GM21367 (cell line): ENCODE measurements at regions not wholly inside any gene's neighbourhood (a gene's known extent, or its start where the extent isn't known, plus 50 kb on each side); places are given as distances from the start of the nearest gene placed in this dataset.
A peak's percentile ranks its signal among the peaks of the same experiment; 100 is the strongest.
"Not testable (repeated sequence)": the region's sequence is repeated elsewhere in the genome, so short reads cannot be mapped to it uniquely, and the experiment has no call there.

Experiments
- ATAC-seq: cut with Tn5 transposase; IDR thresholded peaks from one replicate; pipeline ENCODE4 v1.9.1; 2021; ENCODE audit not compliant: unreplicated experiment

DNA sequence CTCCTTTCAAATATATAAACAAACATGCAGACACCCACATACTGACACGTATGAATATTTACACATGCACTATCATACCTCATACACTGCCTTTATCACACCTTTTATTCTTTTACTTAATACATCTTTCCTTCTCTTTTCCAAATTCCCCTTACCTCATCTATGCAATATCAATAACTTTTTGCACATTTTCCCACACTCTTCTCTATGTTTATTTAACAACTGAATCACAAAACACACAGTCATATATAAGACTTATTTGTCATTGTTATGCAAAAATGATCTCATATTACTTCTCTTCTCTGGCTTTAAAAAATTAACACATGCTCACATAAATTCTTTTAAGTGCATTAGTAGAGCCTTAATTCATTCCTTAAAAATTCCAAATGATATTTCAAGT, 461.4 kb downstream of the DIPK2A start:
- ATAC-seq: no peak

DNA sequence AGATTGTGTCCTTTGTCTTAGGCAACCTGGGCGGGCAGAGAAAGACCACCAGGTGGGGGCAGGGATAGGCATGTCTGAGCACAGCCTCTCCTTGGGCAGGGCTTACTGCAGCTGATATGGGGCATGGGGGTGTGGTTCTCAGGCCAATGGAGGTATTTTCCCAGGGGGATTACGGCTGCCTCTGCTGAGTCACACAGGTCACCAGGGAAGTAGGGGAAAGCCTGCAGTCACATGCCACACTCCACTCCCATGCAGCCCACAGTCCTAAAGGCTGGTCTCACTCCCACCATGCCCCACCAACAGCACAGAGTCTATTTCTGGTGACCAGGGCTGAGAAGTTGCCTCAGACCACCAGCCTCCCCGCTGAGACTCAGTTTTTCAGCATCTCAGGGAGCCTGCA, 466.4 kb downstream of the DIPK2A start:
- ATAC-seq: peak; percentile 46

DNA sequence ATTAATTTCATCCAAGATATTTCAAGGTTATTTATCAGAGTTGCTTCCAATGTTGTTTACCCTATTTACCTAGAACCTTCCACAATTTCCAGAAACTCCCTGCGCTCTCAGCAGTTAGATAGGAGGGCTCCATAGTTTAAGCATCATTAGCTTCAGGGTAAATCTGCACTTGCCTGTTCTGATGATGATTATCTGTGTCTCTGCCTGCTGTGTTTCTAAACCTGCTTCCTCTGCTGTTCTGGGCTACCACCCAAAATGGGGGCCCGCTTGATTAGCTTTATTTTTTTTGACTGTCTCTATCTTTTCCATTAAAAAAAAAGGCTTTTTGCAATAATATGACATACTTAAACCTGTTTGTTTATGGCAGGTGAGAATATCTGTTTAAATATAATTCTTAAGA, 472.4 kb downstream of the DIPK2A start:
- no peak for ATAC-seq

DNA sequence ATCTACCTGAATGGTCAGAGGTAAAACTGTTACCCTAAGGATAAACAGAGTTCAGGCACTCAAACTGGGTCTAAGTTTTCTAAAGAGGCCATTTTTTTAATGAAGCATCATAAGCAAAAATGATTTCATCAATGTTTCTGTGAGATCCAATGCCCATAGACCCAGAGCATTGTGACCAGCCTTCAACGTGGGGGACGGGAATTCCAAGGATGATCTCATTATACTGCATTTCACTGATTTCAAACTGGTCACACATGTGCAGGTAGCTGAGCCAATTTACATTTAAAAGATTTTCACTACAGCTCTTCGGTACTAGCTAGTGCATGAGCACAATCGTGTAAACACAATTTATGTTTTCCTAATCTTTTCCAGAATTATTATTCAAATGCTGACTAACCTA, 472.9 kb downstream of the DIPK2A start:
- ATAC-seq: no peak

DNA sequence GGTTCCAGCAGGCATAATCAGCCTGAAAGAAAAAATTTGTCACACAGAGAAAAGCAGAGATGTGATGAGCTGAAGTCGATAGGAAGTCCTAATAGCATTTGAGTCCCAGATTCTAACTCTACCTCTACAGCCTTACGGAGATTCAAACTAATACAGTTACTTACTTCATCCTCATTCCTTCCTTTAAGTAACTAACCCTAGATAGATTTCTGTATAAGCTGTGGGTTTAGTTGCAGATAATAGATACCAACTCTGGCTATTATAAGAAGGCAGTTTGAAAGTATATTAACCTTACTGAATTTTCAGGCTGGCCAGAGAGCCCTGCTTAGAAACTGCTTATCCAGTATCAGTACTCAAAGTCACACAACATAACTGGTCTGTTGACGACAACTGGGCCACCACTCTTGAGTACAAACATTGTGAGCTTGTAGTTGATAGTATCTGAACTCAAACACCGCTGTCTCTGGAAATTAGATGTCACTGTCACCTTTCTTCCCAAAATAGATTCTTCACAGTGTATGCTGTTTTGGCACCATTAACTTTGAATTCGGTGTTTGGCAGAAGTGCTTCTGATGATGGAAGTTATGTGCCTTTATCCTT, 484.3 kb downstream of the DIPK2A start:
- ATAC-seq: no peak

DNA sequence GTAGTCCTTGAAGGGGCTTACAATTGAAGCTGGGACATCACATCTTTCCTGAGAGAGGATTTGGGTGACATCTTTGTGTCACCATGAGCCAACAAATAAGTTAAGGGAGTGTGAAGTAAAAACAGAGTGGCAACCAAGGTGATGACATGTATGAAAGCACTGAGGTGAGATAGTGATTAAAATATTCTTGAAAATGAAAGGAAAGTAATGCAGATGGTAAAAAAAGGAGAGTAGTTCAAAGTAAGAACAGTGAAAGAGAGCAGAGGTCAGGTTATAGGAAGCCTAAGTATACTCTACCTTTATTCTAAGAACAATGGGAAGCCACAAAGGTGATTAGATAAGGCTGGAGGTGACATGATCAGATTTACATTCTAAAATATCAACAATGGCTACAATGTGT, 486.1 kb downstream of the DIPK2A start:
- no peak for ATAC-seq

DNA sequence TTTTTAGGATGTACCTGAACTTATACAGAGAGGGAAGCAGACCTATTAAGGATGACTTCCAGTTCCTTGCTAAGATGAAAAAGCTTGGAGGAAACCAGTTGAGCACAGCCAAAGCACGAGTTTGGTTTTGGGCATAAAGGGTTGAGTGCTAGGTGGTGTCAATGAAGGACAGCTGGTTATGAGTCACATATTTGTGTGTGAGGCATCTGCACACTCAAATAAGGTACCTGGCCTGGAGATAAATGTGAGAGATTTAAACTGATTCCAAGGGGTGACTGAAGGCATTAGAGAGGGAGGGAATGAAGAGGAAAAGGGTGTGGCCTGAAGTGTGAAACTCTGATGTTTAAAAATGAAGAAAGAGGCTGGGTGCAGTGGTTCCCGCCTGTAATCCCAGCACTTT, 486.7 kb downstream of the DIPK2A start:
- ATAC-seq: no peak

DNA sequence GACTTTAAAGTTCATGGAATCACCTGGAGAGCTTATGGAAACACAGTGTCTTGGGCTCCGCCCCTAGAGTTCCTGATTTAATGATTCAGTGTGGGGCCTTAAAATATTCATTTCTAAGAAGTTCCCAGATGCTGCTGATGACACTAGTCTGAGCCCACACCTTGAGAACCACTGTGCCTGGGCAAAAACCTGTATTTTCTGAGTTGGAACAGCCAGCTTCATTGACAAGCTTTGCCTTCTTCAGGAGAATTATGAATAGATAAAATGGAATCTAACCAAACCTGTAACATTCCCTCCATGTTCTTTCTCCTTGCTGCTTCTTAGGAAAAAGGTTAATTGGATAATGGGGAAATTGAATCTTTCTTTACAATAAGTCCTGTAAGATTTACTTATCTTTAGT, 490.7 kb downstream of the DIPK2A start:
- ATAC-seq: no peak

DNA sequence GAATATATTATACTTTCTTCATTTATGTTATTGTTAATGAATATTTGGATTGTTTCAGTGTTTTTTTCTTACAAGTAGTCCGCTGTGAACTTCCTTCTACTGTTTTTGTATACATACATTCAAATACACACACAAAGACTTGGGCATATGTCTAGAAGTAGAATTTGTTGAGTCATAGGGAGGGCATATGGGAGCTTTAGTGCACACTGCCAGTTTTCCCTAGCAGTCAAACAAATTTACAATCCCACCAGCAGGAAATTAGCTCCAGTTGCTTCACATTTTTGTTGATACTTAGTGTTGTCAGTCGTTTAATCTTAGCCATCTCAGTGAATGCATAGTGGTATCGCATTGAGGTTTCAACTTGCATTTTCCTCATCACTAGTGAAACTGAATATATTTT, 492.3 kb downstream of the DIPK2A start:
- no peak for ATAC-seq

DNA sequence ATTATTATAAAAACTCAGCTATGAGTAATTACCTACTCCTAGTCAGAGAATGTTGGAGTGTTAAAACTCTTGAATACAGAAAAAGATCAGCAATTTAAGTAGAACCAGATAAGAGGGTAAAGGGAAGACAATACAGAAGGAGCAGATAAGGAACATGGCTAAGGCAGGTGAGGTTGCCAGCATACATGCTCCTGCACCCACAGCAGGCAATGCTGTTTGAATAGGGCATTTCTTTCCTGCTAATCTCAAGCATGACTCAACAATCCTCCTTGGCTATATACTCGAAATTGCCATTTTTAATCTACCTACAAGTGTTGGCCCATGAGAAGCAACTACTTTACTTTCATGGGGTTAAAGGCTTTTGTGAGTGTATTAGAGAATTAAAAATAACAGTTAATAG, 494.5 kb downstream of the DIPK2A start:
- no peak for ATAC-seq

DNA sequence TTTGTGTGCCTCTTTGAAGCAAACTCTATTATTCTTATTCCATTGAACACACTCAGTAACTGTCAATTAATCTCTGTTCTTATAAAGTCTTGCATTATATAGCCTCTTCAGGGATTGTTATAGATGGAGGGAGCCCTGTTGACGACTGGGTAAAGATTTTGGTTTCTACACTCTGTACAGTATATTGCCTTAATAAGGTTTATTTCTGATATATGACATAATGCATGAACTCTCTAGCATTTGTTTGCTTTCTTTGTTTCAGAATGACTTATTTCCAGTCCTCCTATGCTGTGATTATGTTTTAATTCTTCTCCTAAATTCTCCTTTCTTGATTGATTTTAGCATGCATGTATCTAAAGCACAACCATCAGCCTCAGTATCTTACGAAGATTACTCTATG, 494.9 kb downstream of the DIPK2A start:
- ATAC-seq: no peak

DNA sequence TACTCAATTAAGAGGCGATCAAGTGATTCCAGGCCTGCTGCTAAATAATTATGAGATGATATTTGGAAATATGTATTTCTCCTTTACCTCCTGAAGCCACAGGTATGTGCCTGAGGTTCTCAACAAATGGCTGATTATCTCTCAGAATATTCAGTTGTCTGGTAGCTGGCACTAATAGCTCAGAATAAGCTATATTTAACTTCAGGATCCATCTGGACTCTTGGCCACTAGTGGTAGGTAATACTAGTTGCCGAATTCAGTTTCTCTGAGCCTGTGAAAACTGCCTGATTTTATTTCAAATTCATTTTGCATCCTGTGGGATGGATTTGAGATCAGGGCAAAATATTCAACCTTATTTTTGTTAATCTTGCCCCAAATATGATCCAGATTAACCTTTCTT, 499.0 kb downstream of the DIPK2A start:
- ATAC-seq: no peak

DNA sequence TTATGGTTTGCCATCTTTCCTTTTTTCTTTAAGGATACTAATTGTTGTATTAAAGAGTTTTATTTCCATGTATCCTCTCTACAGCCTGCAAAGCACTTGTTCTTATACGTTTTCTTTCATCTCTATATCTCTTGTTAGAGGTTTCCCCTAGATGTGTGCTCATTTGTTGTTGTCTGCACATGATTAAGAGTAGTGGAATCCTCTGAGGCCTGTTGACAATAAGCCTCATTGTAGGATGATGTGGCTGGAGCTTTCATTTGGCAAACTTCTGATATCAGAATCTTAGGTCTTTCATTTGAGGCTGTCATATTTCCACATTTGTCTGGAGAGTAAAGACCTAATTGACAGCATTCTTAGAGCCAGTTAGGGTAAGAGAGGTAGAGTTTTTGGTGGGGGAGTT, 506.0 kb downstream of the DIPK2A start:
- no peak for ATAC-seq

DNA sequence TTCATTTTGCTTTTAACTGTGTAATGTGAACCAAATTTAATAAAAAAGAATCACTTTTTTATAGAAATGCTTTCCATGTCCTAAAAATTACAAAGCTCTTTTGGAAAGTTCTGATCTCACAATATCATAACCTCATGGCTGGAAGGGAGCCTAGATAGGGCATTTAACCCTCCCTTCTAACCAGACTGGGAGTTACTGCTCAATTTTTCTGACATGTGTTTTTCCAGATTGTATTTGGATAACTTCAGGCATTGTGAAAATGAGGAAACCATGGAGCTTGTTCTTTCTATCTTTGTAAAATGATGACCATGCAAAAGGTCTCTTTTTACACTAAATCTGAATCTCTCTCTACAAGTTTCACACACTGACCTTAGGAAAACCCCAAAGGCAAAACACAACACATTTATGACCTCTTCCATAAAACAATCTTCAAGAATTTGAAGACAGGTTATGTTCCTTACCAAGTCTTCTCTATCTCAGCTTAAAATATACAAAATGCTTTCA, 508.8 kb downstream of the DIPK2A start:
- no peak for ATAC-seq

DNA sequence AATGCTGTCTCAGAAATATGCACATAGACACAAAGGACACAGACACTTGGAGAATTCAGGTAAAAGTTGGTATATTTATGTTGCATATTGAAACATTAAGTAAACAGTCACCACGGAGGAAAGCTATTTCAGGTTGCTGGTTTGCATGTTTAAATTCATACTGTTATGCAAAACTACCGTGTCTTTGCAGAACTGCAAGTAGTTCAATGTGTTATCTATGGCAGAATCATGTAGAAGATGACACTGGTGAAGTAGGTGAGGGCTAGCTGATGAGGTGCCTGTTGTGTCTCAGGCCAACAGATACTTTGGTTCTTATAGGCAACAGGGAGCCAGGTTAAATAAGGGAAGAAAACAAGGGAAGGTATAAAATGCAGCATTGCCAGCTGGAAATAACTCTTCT, 511.3 kb downstream of the DIPK2A start:
- ATAC-seq: no peak

DNA sequence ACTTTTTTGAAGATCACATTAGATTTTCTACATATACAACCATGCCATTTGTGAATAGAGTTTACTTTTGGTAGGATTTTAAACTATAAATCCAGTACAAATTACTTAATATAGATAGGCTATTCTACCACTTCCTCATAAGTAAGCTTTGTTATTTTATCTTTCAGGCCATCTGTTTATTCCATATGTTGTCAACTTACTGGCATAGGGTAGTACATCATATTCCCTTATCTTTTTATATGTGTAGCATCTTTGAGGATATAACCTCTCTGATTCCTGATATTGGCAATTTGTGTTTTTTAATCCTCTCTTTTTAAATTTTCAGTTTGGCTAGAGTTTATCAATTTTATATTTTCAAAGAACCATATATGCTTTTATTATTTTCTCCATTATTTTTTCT, 515.4 kb downstream of the DIPK2A start:
- no peak for ATAC-seq

DNA sequence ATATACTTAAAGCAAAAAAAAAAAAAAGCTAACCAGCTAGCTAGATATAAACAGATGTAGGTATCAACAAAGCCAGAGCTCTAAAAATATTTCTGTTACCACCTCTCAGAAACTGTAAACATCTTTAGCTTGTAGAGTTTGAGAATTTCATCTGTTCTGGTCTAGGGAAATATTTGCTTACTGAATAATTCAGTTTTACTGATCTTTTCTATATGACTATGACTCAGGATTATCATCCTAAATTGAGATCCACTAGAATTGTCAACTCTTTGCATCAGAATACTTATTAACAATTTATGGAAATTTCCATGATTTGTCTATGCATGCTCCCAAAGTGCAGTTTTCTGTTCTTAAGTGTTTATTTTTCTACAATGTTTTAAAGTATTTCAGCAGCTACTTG, 517.3 kb downstream of the DIPK2A start:
- no peak for ATAC-seq

DNA sequence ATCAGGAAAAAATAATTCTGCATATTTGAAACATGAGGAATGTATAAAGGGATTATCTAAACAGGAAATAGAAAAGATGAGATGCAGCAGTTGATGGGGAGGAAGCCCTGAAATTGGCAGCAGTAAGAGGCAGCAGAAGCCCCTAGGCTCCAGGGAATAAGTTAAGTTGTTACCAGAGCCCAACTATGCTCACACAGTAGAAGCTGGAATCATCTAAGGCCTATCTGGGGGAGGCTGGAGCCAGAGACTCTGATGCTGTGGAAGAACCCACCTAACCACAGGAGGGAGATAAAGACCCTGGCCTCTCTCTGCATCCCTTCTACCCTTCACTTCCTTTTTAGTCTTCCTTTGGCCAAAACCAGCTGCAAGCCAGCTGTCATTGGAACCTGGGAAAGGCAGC, 519.7 kb downstream of the DIPK2A start:
- ATAC-seq: no peak

DNA sequence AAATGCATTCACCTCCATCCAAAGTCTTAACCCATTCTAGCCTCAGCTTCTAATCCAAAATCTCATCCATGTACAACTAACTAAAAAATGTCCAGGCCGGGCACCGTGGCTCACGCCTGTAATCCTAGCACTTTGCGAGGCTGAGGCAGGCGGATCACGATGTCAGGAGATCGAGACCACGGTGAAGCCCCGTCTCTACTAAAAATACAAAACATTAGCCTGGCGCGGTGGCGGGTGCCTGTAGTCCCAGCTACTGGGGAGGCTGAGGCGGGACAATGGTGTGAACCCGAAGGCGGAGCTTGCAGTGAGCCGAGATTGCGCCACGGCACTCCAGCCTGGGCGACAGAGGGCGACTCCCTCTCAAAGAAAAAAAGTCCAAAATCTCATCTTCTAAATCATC, 523.0 kb downstream of the DIPK2A start:
- not testable (repeated sequence) for ATAC-seq

DNA sequence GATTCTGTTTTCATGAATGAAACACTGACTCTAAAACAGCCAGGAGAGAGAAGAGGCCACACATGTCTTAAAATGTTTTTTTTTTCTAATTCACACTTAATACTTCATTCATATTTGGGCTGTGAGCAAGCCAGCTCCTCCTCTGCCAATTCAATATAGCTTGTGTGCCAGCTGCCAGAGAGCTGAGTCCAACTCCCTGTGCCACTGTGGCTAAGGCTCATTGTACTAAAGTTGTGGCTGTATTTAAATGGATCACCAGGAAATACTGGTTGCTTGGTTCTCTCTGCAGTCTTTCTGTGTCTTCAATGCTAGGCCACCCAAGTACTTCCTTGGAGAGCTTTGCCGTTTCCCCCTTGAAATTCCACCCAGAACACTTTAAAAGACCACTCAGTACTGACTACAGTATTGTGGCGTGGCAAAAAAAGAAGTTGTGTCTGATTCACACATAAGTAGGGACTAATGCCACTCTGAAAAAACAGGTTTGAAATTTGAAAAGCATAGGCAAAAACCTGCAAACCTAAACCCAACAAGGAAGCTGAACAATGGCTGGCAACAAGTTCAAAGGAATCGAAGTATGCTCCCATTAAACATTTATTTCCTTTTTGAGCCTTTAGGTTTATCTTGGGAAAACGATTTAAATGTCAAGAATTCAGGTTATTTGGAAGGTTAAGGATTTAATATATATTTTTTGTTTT, 524.7 kb downstream of the DIPK2A start:
- no peak for ATAC-seq

DNA sequence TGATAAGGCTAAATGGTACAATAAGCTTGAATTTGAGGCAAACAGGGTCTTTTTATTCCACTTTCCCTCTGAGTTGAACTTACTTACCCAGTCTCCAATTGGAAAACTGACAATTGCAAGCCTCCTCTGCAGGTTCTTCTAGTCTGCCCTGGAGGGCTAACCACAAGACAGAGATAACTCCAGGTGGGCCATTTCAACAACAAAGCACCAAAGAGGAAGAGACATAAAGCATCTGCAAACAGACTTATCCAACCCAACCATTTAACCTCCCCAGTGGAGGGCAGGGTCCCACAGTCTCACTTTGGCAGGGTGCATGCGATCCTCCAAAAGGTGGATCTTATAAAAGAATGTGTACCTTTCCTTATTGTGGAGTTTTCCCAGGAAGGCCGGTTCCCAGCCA, 525.8 kb downstream of the DIPK2A start:
- ATAC-seq: no peak

DNA sequence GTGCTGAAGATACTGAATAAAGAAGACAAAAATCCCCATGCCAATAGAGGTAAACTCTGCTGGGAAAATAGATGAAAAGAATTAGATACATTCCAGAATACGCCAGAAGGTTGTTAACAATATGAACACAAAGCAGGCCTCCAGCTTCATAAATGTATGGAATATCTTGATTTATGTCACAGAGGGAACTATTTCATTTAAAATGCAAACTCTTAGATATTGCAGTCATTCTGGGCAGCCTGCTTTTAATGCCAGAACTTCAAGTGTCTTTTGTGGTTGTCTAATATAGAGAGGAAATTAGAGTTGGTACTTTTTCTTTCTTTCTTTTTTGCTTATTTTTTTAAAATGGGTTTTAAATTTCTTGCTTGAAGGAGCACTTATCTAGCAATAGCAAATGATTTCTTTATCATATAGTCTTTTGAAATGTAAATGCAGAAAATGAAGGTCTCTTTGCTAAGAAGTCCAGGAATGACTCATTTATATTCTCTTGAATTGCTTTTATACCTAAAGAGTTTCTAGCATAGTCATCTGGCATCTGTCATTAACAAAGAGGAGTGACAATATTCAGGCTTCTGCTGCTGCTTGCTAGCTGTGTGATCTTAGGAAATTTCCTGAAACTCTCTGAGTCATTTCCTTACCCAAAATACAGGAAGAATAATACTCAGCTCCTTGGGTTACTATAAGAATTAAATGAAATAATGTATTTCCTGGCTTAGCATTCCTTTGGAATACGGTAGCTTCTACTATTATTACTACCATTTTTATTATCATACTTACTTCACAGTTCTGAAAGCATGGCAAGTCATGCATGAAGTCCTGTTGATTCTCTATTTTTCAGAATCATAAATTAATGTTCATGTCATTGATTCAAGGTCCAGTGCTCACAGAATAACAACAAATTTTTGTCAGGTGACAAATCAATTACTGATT, 527.6 kb downstream of the DIPK2A start:
- no peak for ATAC-seq
